ENCODE measurements at regions not wholly inside any gene's neighbourhood (a gene's known extent, or its start where the extent isn't known, plus 50 kb on each side); places are given as distances from the start of the nearest gene placed in this dataset.
"Not testable (repeated sequence)": the region's sequence is repeated elsewhere in the genome, so short reads cannot be mapped to it uniquely, and the experiment has no call there.

GRCh38 chr2:128511731-128512378 is 193.2 kb upstream of the HS6ST1 start:
- H3K27ac ChIP-seq: no peak overlapping the region
- no peak for TF ChIP-seq CTCF (conservative IDR thresholded peaks at IDR 0.05)

- no peak overlapping the region for H3K27ac ChIP-seq
- TF ChIP-seq CTCF (conservative IDR thresholded peaks at IDR 0.05): no peak
Measured at GRCh38 chr2:128512379-128513115, 193.9 kb upstream of the HS6ST1 start.

GRCh38 chr2:128513116-128513960 is 194.7 kb upstream of the HS6ST1 start:
- TF ChIP-seq CTCF (conservative IDR thresholded peaks at IDR 0.05): no peak
- no peak overlapping the region for H3K27ac ChIP-seq

GRCh38 chr2:128513961-128514283 is 195.3 kb upstream of the HS6ST1 start:
- no peak for TF ChIP-seq CTCF (conservative IDR thresholded peaks at IDR 0.05)
- no peak overlapping the region for H3K27ac ChIP-seq

GRCh38 chr2:128514555-128514955 is 195.9 kb upstream of the HS6ST1 start:
- no peak for TF ChIP-seq CTCF (conservative IDR thresholded peaks at IDR 0.05)
- no peak overlapping the region for H3K27ac ChIP-seq

- no peak for TF ChIP-seq CTCF (conservative IDR thresholded peaks at IDR 0.05)
- no peak overlapping the region for H3K27ac ChIP-seq
Measured at GRCh38 chr2:128516938-128517337, 198.3 kb upstream of the HS6ST1 start.

- not testable (repeated sequence) for H3K27ac ChIP-seq
Measured at GRCh38 chr2:128519028-128519427, 200.4 kb upstream of the HS6ST1 start.

Data from VCaP (cell line).